ENCODE measurements at regions not wholly inside any gene's neighbourhood (a gene's known extent, or its start where the extent isn't known, plus 50 kb on each side); places are given as distances from the start of the nearest gene placed in this dataset.

GRCh38 chr15:61742591-61742990 lies 317.7 kb downstream of the VPS13C start:
- DNase-seq (ENCODE audit: low spot score), result no peak

GRCh38 chr15:61736790-61737189 lies 323.5 kb downstream of the VPS13C start:
- DNase-seq (ENCODE audit: low spot score), result peak; percentile 37

- no peak for DNase-seq (ENCODE audit: low spot score)
Measured at GRCh38 chr15:61731099-61731498, 329.1 kb downstream of the VPS13C start.

- DNase-seq (ENCODE audit: low spot score), result no peak
Measured at GRCh38 chr15:61729646-61730045, 330.6 kb downstream of the VPS13C start.

- DNase-seq (ENCODE audit: low spot score), result no peak
Measured at GRCh38 chr15:61726166-61726565, 334.1 kb downstream of the VPS13C start.

- DNase-seq (ENCODE audit: low spot score), result no peak
Measured at GRCh38 chr15:61725251-61725650, 335.0 kb downstream of the VPS13C start.

- DNase-seq (ENCODE audit: low spot score), result no peak
Measured at GRCh38 chr15:61724251-61724939, 335.9 kb downstream of the VPS13C start.

GRCh38 chr15:61721418-61721817 lies 338.8 kb downstream of the VPS13C start:
- DNase-seq (ENCODE audit: low spot score), result no peak

- DNase-seq (ENCODE audit: low spot score), result no peak
Measured at GRCh38 chr15:61720197-61720704, 340.0 kb downstream of the VPS13C start.

- DNase-seq (ENCODE audit: low spot score), result no peak
Measured at GRCh38 chr15:61715082-61715481, 345.2 kb downstream of the VPS13C start.

GRCh38 chr15:61712129-61712759 lies 348.0 kb downstream of the VPS13C start:
- no peak for DNase-seq (ENCODE audit: low spot score)

GRCh38 chr15:61702224-61703020 lies 357.8 kb downstream of the VPS13C start:
- no peak for DNase-seq (ENCODE audit: low spot score)

GRCh38 chr15:61701455-61701854 lies 358.8 kb downstream of the VPS13C start:
- DNase-seq (ENCODE audit: low spot score), result no peak

- DNase-seq (ENCODE audit: low spot score), result no peak
Measured at GRCh38 chr15:61700803-61701202, 359.4 kb downstream of the VPS13C start.

- no peak for DNase-seq (ENCODE audit: low spot score)
Measured at GRCh38 chr15:61697796-61698195, 362.5 kb downstream of the VPS13C start.

- no peak for DNase-seq (ENCODE audit: low spot score)
Measured at GRCh38 chr15:61689067-61689466, 371.2 kb downstream of the VPS13C start.

- no peak for DNase-seq (ENCODE audit: low spot score)
Measured at GRCh38 chr15:61687651-61688050, 372.6 kb downstream of the VPS13C start.

GRCh38 chr15:61687124-61687523 lies 373.1 kb downstream of the VPS13C start:
- DNase-seq (ENCODE audit: low spot score), result no peak

GRCh38 chr15:61685971-61686370 lies 374.3 kb downstream of the VPS13C start:
- no peak for DNase-seq (ENCODE audit: low spot score)

GRCh38 chr15:61685534-61685933 lies 374.7 kb downstream of the VPS13C start:
- no peak for DNase-seq (ENCODE audit: low spot score)

GRCh38 chr15:61684749-61685467 lies 375.3 kb downstream of the VPS13C start:
- no peak for DNase-seq (ENCODE audit: low spot score)
